ENCODE measurements at regions not wholly inside any gene's neighbourhood (a gene's known extent, or its start where the extent isn't known, plus 50 kb on each side); places are given as distances from the start of the nearest gene placed in this dataset.
"Not testable (repeated sequence)": the region's sequence is repeated elsewhere in the genome, so short reads cannot be mapped to it uniquely, and the experiment has no call there.

DNA sequence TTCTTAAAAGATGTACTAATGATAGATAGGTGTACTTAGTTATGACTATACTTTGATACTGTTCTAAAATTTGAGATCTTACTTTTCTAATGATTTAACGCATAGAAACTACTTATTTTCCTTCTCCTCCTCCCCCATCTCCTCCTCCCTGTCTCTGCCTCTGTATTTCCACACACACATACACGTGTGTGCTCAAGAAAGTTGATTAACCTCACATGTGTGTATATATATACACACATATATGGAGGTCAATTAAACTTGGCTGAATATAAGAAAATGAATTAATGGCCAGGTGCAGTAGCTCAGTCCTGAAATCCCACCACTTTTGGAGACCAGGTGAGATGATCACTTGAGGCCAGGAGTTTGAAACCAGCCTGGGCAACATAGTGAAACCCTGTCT lies 362.7 kb upstream of the SYT1 start:
- no peak for DNase-seq (ENCODE audit: low spot score)

DNA sequence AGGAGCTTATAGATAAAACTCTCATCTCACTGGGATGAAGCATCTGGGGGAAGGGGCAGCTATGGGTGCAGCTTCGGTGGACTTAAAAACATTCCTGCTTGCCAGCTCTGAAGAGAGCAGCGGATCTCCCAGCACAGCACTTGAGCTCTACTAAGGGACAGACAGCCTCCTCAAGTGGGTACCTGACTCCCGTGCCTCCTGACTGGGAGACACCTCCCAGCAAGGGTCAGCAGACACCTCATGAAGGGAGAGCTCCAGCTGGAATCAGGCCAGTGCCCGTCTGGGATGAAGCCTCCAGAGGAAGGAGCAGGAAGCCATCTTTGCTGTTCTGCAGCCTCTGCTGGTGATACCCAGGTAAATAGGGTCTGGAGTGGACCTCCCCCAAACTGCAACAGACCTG lies 345.2 kb upstream of the SYT1 start:
- no peak for DNase-seq (ENCODE audit: low spot score)

DNA sequence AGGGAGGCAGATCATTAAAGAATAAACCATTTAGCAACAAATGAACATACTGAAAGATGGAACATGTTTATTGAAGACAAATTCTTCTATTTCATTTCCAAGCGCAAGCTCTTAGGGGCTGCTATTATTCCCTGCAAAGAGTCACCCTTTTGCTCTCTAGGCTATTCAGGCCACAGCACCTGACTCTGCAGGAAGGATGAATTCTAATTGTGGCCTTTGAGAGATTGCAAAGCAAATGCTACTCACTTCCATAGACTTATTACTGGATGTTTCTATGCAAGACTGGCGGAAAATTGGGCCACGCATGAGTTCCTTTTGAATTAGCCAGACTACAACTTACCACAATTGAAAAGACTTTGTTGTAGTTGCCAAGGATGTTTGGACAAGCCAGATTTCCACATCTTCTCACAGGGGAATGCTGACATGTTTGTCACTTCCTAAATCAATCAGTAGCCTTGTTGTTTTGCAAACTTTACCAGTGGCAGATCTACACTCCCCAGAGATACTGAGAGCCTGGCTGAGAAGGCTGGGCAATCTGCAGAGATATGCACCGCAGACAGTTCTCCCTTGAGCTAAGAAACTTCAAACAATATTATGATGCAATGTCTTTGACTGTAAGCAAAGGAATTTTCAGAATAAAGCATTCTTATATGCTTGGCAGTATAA lies 334.3 kb upstream of the SYT1 start:
- DNase-seq (ENCODE audit: low spot score): no peak

DNA sequence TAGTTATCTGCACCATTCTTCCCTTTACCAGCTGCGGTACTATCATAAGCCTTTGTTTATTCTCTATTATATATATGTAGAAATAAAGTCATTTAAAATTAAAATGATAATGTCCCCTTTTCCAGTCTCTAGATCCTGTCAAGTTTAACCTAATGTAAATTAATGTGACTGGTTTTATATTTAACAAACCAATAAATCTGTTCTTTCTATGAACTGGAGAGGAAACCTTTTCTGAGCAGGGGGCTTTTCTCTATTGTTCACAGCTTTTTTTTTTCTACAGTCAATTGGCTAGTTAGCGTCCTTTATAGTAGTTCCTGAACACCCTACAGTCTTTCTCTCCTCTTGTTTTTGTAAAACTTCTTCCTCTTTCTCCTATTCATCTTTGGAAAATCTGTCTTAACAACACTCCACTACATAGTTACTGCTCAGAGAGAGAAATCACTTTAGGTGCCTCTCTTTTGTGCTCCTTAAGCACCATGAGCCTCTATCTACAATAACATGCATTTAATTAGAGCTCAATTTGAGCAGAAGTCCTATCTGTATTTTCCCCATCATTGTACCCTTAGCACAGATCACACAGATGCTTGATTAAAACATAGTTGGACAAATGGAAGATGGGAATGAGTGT lies 332.6 kb upstream of the SYT1 start:
- DNase-seq (ENCODE audit: low spot score): no peak

DNA sequence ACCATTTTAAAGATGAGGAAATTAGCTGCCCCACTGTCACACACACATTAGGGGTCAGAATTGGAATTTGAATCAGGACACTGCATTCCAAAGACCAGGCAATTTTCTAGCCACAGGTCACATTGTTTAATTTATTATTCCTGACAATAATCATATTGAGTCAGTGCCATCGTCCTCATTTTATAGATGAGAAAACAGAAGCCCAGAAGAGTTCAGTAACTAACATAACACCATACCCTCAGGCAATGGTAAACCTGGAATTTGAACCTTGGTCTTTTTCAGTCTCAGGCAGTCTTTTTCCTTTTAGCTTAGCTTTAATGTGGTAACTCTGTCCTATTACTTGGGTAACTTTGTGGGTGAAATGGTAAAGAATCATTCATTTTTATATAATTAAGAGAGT lies 330.3 kb upstream of the SYT1 start:
- no peak for DNase-seq (ENCODE audit: low spot score)

DNA sequence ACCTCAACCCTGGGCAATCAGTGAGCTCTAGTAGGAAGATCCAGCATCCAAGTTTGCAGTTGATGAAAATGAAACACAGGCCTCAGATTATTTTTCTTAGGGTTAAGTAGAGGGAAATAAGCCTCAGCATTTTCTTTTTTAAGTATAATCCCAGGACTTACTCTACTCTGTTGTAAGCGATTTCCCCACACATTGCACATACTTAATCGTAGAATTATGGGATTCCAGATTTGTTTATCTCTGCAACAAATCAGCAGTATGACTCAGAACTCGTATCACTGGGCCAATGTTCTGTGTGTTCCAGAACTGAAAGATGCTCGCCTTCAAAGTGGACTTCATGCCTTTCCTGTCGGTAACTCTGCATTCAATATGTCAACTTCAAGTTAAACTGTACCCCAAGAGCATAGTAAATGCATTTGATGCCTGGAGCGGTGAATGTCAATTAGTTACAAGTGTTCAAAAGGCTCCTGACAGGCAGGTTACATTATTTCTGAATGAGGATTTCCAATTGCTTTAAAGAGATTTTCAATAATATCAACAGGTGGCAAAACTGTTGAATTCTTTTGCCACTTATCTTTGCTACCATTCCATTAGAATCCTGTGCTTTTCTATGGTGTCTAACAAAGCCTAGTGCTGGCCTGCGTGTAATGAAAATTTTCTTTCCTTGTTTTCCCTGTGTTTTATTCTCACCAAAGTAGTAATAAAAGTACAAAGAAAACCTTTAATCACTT lies 323.8 kb upstream of the SYT1 start:
- DNase-seq (ENCODE audit: low spot score): no peak

DNA sequence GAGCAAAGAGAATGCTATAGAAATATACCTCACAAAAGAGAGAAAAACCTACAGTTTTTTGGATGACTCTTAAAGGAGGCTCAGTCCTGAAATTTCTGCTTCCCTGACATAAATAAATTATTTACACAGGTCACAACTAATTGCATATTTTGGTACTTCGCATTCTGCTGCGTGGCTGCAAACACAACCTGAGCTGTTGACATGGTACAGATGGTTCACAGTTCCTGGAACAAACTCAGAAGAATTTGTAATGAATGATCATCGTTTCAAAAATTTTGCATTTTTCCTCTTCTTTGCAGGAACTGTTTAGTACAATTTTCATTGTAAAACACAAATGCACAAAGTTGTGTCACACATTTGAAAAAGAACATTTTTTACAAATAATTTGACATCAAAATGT lies 313.7 kb upstream of the SYT1 start:
- no peak for DNase-seq (ENCODE audit: low spot score)

DNA sequence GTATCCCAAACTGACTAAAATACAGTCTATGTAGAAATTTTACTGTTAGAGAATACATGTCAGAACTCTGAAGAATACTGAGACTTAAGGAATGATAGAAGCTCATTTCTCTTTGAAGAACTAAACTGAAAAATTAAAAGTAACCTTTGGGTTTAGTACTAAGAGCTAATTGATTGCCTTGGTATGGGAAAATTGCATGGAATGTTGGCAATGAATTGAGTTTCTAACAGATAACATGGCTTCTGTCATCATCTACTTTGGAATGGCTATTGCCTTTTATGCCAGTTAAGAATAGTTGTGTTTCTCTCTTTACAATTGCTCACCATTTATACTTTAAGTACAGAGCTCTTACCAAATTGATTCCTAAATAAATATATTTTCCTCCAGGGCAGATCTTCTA lies 308.8 kb upstream of the SYT1 start:
- no peak for DNase-seq (ENCODE audit: low spot score)

DNA sequence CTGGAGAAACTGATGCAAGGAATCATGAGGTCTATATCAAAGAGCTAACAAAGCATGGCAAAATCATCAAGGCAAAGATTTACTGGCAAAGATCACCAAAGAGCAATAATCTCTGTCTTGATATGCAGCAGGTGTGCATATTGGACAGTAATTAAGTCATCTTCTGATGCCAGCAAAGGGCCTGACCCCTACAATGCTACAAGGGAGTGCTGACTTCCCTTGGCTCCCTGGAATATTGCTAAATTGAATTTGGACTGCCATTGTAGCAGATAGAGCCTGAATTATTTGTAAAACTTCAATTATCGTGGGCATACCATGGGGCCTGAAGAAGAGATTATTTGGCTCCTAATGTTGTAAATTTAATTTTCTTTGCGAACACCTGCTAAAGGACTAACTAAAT lies 307.9 kb upstream of the SYT1 start:
- DNase-seq (ENCODE audit: low spot score): no peak

DNA sequence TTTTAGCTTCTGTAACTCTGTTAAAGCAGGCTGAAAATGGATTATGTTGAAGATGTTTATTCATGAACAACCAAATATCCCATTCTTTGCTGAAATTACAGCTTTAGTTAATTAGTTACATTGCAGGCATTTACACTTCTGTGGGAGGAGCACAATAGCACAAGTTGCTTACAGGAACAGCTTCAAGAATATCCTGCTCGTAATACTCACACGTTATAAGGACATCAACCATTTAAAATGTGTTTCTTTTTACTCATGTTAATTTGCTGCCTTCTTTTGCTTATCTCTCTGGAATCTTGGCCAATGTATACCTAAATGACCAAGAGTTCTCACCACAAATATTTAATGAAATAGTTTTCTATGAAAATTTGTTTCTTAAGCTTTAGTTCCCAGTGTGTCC lies 305.2 kb upstream of the SYT1 start:
- DNase-seq (ENCODE audit: low spot score): no peak

DNA sequence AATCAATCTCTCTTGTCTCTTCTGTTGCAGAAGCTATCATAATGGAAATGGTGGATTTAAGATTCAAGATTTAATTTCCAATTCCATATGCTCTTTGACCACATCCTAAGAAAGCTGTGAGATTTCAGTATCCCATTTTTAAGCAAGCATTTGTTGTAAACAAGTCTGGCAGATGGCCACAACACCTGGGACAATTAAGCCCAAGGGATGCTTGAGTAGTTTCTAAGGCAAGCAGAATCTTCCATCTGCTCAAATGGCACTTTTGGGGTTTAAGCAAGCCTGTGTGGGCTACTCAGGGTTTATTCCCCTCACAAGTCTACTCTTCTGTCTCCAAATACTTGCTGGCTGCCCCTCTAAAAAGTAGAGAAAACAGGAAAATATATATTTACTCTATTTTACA lies 304.7 kb upstream of the SYT1 start:
- DNase-seq (ENCODE audit: low spot score): no peak

DNA sequence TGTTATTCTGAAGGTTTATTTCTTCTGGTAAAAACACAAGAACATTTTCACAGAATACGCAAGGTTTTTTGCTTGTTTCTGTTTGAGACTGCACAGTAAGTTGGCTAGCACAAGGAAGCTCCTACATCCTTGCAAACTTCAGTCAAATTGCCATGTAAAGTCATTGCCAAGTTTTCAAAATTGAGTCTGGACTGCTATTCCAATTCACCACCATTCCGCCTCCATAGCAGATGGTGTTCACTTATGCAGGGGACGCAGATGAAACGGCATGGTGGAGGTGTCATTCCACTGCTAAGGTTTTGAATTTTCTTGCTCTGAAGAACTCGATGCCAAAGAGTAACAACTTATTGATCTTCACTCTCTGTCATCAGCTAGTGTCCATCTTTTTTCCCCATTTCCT lies 303.9 kb upstream of the SYT1 start:
- no peak for DNase-seq (ENCODE audit: low spot score)

DNA sequence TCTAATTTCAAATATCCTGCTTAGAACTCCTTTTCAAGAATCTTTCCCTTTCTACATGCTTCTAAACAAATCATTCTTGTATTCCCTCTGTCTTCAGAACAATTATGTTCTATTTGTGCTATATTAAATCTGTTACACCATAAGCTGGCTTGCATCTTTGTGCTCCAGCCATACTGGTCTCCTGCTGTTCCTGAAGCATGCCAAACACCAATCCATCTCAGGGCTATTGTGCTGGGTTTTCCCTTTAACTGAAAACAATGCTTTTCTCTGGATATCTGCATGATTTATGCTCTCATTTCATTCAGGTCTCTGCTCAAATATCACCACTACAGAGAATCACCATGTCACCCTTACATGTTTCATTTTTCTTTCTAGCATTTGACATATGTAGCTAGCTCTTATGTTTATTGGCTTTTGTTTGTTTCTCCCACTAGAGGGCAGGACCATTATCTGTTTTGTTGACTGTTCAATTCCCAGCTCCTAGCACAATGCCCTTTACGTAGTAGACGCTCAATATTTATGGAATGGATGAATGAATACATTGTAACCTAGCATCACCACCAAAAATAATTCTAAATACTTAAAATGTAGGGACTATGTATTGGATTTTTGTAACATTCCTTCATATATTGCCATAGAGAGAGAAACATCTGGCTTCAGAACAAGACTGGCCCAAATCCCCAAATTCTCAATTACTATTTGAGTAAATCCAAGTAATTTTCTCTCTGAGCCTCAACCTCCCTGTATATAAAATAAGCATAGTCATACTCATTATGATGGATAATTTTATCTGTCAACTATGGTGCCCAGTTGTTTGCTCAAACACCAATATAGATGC lies 302.0 kb upstream of the SYT1 start:
- DNase-seq (ENCODE audit: low spot score): no peak

DNA sequence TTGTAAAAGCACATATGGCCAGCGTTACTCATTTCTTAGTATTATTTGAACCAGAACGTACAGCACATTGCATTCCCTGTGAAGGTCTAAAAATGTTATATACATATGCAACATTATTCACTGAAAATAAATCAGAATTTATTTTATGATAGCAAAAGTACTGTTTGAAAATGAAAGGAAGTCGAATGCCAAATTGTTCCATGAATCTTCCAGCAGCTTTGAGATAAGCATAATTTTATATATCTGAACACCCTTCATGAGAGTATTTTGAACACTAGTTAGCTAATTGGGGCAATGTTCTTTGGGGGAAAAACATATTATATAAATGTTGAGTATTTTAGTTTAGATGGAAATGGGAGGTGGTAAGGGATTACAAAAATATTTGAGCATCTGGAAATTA lies 300.7 kb upstream of the SYT1 start:
- no peak for DNase-seq (ENCODE audit: low spot score)

DNA sequence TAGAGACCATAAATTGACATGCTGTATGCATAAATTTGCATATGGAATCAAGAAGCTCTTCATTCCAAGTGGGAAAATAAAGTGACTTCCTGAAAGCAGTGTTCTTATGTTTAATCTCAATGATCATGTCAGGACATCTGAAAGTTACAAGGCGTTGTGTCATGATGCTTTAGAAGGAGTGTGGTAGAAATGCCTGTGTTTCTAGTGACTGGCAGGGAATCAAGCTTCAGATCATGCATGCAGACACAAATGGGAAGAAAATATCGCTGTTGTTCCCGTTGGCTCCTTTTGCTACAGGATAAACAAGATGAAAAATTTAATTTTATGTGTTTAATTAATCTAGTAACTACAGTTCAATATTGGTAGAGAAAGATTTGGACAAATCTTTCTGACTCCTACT lies 298.1 kb upstream of the SYT1 start:
- no peak for DNase-seq (ENCODE audit: low spot score)

DNA sequence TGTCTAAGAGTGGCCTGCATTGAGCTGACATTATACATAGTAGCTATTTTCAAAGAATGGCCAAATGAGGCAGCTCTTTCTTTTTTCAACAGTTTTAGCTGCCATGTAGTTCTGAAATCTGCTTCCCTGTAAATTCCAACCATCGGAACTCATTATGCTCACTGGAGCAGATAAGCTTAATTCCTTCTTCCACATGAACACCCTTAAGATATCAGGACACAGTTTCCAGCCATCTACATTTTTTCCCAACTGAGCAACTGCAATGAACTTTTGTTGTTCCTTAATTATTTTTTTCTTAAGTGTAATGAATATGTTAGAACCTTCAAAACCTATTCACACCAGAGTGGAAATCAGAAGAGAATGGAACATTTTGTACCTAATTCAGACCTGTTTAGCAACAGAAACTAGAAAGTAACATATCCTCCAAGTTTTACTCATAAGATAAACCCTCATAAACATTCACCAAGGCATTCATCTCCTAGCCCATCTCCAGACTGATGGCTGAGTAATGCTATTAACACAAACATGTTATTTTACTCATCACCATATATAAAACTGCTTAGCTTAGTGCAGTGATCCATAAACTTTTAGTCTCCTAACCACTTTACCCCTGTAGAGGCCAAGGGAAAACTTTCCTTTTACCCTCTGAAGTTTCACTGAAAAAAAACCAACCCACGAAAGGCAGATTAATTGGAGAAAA lies 296.1 kb upstream of the SYT1 start:
- no peak for DNase-seq (ENCODE audit: low spot score)

DNA sequence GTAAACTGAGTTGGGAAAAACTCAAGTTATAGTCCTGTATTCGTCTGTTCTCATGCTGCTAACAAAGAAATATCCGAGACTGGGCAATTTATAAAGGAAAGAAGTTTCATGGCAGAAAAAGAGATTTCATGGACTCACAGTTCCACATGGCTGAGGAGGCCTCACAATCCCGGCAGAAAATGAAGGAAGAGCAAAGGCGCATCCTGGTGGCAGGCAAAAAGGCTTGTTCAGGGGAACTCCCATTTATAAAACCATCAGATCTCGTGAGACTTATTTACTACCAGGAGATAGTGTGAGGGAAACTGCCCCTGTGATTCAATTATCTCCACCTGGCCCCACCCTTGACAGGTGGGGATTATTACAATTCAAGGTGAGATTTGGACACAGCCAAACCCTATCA lies 292.6 kb upstream of the SYT1 start:
- DNase-seq (ENCODE audit: low spot score): no peak

DNA sequence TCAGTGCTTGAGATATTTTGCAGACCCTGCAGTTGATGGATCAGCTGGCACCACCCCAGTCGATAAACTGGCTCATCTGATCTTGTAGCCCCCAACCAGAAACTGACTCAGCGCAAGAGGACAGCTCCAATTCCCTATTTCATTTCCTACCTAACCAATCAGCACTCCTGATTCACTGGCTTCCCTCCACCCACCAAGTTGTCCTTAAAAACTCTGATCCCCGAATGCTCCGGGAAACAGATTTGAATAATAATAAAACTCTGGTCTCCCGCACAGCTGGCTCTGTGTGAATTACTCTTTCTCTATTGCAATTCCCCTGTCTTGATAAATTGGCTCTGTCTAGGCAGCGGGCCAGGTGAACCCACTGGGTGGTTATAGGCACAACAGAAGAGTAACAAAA lies 289.4 kb upstream of the SYT1 start:
- not testable (repeated sequence) for DNase-seq (ENCODE audit: low spot score)

DNA sequence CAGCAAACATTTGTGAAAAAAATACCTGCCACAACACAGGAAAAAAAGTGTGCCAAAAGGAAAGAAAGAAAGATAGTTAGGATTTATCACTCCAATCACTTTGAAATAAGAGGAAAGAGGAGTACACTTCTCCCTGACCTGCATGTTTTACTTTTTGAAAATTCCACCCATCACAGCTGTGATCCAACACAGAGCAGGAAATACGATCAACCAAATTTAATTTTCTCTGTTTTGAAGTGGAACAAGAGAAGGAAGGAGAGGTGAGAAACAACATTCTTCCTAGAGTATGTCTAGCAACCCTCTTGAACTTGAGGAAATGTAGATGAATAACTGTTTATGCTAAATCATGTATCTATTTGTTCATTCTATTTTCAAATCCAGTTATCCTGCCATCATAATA lies 284.7 kb upstream of the SYT1 start:
- no peak for DNase-seq (ENCODE audit: low spot score)

DNA sequence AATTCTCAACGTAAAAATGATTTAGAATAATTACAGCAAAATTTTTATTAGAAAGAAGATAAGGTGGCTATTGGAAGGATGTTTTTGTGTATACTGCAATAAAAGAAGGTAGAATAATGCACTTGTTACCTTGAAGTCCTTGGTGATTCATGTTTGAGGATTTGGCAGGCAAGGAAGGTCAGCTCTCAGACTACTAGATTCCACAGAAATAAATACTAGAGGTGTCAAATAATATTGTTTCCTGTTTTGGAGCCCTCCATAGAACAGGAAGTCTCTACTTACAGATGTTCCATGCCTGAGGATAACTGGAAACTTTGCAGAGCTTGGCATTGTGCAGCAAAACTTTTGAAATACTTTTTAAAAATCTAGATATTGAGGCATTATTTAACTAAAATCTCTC lies 284.3 kb upstream of the SYT1 start:
- DNase-seq (ENCODE audit: low spot score): no peak

DNA sequence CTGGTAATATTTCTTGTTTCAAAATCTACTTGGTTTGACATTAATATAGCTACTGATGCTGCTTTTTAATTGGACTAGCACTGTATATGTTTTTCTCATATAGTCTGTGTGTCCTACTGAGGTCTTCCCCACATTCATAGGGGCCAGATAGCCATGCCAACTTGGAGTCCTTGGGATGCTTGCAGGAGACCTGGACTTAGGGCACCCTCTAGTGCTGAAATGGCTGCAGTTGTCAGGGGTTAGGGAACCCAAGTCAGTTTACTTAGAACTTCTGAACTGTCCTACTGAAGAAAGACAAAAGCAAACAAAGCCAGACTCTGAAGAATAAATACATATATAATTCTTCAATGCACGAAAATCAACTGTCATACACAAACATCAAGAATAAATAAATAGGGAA lies 279.9 kb upstream of the SYT1 start:
- DNase-seq (ENCODE audit: low spot score): peak; percentile 53

DNA sequence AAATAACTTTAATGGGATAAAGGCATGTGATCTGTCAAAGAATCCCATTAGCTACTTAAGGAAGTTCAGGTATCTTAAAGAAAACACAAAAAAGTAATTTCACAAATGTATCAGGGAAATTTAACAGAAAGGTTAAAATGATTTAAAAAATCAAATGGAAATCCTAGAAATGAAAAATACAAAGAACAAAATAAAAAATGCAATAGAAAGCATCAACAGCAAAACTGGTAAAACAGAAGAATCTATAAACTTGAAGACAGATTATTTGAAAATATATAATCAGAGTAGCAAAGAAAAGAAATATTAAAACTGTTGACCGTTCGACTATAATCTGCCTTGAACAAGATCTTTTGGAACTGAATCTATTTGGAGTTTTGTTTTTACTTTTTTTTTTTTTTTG lies 279.4 kb upstream of the SYT1 start:
- no peak for DNase-seq (ENCODE audit: low spot score)

All from ecto neural progenitor cell (in vitro differentiated cells).